Inferior parietal cortex (tissue), 1 donor: ENCODE measurements at regions not wholly inside any gene's neighbourhood (a gene's known extent, or its start where the extent isn't known, plus 50 kb on each side); places are given as distances from the start of the nearest gene placed in this dataset.
"Not testable (repeated sequence)": the region's sequence is repeated elsewhere in the genome, so short reads cannot be mapped to it uniquely, and the experiment has no call there.

ENCODE experiments used
- DNase-seq: peaks from one replicate; pipeline ENCODE4 v3.0.0-alpha.2; 2016; ENCODE audit errors: extremely low spot score

DNA sequence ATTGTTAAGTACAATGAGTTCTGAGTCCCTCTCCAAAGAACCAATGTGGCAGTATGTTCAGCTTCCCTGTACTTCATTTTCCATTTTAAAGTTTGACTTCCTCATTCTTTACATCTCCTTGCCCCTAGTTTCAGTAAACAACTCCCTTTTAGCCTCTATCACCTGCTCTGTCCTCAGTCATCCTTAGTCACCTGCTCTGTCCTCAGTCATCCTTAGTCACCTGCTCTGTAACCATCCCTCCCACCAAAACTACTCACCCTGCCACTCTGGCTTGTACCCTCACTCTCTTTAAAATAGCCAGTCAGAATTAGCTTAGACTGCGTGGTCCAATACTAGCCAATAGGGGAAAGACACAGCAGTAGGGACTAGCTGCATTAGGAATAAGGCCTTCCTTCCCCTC is 259.9 kb upstream of the TBL1XR1 start:
- DNase-seq, result not testable (repeated sequence)

DNA sequence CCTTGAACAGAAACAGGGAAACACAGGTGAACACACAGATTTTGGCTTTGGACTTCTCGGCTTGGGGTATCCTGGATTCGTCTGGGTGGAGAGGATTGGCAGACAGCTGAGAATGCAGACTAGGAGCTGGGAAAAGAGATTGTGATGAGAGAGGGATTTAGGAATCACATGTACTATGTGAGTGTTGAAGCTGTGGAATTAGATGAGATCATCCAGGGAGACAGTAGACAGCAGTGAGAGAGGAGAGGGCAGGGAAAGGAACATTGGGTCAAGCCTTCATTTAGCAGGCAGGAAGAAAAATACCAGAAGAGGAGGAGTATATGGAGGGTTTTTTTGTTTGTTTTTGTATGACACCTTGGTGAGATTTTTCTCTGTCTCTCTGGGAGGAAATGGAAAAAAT is 262.1 kb upstream of the TBL1XR1 start:
- DNase-seq, result no peak

DNA sequence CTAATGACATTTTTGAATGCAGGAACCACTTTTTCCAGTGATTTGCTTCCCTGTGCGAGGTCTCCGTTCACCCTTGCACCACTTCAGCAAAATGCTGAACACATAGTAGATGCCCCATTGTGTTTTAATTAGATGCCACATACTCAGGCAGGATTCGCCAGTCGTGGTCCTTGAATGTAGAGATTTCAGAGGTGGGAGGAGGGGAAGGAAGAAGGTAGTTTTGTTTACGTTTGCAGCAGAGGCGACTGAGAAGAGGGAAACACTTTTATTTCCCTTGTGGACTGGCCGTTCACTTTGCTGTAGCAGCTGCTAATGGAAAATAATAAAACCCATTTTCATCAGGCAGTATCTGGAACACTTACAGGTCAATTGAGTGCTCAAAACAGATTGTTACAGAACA is 262.8 kb upstream of the TBL1XR1 start:
- DNase-seq, result no peak

DNA sequence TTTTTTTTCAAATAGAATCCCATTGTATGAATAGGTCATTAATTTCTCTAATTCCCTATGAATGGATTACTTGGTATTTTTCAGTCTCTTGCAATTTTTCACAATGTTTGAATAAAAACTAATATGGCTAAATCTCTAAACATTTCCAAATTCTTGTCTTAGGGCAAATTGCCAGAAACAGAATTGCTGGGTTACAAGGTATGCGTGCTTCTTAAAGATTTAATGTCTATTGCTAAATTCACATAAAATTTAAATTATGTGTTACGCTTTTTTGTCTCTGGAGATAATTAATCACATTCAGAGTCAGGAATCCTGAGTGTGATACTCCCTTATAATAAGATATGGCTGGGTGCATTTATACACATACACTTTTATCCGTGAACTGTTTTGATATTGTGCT is 264.5 kb upstream of the TBL1XR1 start:
- DNase-seq, result no peak

DNA sequence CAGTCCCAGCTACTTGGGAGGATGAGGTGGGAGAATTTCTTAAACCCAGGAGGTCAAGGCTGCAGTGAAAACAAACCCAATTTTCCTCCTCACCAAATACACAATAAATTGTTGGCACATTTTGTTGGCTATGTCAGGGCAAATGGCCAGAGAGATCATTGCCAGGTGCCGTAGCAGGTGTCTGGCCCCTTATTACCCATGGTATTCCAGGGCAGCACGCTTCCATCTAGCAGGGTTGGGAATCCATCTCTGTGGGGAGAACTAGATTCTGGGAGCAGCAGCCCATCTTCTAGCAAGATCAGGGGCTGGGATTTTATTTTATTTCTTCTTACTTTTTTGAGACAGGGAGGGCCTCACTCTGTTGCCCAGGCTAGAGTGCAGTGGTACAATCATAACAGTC is 266.1 kb upstream of the TBL1XR1 start:
- not testable (repeated sequence) for DNase-seq

DNA sequence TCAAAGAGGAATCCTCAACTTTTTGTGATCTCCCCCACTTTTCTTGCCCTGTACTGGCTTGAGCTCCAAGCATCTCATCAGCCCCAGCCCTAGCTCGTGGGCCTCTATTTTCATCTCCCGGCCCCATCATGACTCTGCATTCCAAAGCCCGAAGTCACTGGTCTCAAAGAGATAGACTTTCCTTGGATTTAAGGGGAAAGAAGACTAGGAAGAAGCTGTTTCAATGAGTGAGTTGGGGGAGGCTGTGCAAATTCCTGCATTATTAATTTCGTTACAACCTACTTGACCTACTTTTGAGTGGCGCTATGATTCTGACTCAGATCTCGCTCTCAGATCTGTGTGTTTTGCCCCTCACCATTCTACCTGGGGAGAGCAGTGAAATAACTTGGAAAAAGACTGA is 266.6 kb upstream of the TBL1XR1 start:
- DNase-seq, result no peak

DNA sequence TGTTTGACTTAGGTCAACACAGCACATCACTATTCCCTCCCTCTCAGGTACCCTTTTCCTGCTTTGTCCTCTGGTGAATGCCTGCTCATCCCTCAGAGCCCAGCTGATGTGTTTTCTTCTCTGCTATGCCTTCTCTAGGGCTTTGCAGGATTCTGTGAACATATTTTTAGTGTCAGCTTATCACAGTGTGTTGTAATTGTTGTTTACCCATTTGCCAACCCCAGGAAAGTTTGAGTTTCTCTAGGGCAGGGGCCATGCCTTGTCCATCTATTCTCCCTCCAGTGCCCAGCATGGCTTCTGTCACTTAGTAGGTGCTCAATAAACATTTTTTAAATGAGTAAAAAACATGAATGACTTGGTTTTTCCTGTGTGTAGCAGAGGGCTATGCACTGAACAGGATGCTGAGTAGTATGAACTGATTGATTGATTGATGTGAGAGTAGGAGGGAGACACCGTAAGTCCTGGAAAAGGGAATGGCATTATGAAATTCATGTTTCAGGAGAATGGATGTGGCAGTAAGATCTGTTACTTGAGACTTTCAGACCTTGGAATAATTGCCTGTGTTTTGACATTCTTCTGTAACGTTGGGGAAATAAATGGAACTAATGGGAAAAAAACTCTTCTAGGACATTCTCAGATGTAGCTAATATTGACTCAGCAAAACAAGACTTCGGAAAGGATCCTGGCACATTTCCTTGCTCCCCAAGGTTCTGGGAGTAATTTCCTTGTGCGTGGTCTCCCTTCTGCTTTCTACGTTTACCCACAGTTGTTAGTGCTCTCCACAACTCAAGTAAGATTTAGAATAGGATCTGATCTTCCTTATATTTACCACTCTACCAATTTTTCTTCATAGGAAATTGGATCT is 267.3 kb upstream of the TBL1XR1 start:
- DNase-seq, result no peak

DNA sequence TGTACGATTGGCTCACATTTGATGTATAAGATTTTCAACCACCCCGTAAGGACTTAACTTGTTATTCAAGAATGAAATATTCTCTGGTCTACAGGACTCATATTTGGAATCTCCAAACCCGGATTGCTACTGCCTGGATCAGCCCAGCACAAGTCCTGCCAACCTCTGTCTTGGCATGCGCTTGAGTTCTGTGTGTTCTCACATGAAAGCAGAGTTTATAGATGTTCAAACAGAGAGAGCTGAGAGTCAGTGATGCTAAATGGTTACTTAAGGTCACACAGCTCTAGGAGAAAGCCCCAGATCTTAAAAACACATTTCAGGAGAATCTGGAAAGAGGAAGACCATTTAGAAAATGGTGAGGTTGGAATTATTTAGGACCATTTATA is 268.0 kb upstream of the TBL1XR1 start:
- DNase-seq, result no peak

DNA sequence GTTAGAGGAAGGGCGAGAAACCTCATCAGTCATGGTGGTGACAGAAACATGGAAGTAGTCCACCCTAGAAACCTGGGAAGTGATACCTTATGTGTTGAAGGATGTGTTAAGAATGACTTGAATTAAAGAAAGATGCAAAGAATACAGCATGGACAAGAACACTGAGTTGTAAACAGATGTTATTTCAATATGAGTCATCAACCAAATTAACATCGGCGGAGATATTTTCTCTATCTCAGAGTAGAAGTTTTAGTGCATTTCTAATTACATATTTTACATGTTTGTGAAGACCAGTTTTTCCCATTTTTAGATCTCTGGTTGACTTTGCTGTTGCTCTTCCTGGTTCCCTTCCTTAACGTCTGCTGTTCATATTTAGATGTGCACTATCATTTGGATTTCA is 268.8 kb upstream of the TBL1XR1 start:
- DNase-seq, result no peak

DNA sequence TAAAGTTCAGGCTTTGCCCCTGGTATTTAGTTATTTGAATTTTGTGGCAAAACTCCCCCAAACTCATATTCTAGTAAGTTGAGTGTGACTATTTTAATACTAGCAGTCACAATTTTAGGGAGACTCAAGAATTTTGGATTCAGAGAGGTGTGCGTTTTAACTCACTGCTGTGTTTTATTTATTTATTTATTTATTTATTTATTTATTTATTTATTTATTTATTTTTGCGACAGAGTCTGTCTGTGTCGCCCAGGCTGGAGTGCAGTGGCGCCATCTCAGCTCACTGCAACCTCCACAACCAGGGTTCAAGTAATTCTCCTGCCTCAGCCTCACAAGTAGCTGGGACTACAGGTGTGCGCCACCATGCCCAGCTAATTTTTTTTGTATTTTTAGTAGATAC is 269.3 kb upstream of the TBL1XR1 start:
- not testable (repeated sequence) for DNase-seq

DNA sequence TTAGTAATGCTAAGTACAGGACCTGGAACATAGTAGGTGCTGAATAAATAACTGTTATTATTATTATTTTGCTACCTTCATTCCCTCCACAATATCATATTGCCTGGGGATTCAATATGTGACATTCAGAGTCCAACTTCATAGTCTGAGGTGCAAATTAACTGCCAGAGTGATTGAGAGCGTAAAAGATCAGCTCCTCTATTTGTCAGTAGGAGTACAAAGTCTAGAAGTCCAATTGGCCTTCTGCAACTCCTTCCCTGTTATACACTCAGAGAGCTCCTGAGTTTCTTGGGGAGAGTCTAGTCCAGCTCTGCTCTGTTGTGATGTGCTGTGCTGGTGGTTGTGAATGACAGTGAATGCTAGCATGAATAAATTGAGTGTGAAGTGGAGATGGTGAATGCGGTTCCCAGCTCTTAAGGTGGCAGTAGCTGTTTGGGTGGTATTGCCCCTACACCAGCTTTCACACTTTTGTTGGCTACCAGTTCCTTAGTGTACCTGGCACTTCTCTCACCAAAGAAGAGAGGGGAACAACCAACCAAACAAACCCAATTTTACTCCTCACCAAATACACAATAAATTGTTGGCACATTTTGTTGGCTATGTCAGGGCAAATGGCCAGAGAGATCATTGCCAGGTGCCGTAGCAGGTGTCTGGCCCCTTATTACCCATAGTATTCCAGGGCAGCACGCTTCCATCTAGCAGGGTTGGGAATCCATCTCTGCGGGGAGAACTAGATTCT is 270.1 kb upstream of the TBL1XR1 start:
- no peak for DNase-seq

DNA sequence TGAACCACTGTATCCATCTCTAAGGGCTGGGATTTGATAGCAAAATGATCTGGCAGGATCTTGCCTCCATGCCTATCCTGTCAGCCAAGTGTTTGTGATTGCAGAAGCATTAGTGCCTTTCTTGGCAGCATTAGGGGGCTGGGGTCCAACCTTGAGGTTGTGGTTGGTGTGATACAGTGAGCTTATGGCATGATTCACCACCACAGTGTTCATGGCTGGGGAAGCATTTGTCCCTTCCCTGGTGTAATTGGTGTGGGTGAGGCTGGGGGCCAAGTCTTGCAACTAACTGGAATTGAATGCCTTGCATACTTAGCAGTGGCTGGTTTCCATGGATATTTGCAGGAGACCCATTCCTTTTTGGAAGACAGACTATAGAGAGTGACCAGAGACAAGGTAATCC is 271.0 kb upstream of the TBL1XR1 start:
- no peak for DNase-seq

DNA sequence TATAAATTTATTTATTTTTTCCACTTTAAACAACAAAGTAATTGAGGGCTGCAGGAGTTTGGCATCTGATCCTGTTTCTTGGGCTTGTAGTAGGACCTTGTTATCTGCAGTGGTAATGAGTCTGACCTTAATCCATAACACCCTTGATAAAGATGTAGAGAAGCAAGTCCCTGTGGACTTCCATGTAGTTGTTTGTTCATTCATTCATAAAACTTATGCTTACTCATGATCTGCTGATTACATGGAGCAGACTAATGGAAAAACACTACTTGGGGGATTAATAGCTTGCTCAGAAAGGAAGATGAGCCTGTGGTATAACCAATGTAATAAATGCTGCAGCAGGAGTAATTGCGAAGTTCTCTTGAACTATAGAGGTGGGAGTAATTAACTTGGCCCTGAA is 271.5 kb upstream of the TBL1XR1 start:
- no peak for DNase-seq

DNA sequence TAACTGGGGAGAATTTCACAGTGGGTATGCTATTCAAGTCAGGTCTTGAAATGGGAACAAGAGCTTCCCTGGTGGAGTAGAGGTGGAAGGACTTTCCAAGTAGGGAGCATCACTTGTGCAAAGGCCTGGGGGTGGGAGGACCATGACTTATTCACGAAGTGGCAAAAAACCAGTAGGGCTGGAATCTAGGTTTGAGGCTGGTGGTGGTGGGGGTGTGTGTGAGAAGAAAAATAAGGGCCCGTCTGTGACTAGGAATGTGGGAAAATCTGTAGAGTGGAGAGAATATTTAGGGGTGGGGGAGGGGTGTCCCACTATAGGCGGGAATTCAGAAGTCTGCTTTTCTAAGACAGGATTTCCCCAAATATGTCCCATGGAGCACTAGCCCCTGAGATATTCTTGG is 271.9 kb upstream of the TBL1XR1 start:
- DNase-seq, result no peak

DNA sequence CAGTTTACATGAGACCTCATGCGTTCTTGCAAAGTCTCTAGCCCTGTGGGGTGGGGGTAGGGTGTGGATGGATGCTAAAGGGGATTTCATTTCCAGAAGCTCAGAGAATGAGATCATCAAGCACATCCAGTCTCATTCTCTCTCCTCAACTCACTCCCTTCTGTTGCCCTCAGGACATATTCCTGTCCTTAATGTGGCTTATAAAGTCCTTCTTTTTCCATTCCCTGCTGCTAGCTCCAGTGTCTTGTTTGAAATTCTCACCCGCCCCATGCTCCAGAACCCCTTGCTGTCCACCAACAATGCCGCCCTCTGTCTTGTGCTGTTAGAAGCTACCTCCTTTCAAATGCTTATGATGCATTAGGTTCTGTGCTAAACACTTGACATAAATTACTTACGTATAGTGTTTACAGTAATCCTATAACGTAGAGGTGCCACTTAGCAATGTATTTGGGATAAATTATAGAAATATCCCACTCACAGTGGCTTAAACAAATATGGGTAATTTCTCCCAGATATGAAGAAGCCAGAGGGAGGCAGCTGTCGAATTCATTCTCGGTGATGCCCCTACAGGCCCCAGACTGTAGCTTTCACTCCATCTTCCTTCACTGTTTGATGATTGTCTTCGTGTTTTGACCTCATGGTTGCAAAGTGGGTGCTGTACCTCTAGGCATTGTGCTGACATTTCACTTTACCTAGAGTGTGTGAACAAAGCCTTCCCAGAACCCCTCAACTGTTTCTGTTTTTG is 273.1 kb upstream of the TBL1XR1 start:
- DNase-seq, result no peak

DNA sequence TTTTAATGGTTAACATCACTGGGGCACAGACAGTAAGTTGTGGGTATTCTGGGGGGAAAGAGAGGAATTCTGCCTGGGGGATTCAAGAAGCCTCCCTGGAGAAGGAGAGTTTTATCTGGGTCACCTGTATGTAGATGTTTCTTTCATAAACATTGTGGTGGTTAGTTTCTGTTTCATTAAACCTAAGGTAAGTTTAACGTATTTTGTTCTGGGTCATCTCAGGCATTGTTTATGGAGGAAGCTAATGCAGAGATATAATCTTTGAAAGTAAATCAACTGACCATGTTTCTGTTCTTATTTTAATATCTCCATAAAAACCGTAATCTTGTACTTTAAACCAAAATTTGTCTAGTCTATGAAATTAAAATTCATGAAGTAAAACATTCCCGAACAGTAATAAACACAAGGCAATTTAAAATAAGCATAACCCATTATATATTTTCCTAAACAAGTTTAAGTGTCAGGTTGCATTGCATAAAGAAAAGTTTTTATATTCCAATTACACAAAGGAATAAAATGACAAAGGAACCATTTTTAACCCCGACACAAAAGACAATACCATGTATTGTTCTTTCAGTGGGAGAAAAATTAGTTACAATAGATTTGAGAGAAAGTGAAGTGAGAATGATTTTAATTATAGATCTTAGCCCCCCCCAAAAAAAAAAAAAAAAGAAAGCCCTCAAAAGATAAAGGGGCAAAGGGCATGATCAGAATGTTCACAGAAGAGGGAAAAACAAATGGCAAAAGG is 274.6 kb upstream of the TBL1XR1 start:
- DNase-seq, result no peak

DNA sequence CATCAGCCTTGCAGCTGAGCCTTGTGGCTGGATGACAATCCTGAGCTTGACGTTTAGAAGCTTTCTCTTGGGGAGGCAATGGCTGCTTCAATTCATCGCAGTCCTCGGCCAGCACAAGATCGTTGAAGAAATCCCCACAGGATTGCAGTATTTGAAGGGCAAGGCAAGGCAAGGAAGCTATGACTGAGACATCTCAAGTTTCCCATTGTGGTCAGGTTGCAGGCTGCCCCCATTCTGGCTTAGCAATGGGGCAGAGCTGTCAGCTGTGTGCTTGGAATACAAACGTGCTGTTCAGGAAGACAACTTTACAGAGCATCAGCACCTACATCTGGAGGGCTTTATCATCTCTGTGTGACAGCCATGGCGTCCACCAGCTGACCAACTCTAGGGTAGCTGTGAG is 275.9 kb upstream of the TBL1XR1 start:
- no peak for DNase-seq

DNA sequence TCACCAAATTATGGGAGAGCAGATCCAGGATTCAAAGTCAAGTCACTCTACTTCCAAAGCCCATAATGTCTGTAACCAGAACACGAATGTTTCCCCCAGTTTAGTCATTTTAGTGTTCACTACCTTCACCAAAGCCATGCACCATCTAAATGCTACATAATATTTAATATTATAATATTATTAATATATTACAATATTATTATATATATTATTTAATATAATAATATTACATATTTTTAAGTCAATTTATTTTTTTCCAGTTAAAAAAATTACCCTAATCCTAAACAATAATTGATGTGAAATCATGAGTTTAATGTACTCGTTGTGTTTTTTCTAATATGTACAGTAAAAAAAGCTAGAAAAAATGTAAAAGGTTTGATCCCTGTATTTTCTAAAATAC is 276.6 kb upstream of the TBL1XR1 start:
- no peak for DNase-seq

DNA sequence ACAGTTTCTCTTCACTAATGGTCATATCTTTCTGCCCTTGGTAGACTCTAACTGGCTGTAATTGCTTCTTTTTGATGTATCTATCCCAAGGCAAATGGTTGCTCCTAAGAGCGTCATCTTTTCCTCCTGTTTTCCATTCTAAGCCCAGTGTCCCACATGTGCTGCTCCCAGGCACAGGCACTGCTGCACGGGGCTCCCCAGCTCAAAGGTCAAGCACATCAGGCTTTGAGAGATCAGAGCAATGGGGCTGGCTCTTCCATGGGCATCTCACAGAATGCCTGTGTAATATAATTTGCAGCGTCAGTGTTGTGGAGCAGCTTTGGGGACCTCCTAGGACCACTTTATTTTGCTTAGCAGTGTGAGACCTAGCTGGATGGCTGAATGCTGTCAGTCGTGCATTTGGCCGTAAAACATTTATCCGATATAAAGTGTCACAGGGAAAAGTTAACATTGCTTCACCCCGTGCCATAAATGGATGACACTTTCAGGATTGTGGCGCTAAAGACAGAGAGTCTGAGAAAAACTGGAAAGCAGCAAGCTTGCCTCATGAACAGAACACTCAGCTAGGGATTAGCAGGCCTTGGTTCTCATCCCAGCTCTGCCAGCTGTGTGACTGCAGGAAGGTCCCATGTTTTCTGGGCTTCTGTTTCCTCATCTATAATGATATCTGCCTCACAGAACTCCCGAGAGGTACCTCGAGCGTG is 277.5 kb upstream of the TBL1XR1 start:
- DNase-seq, result no peak

DNA sequence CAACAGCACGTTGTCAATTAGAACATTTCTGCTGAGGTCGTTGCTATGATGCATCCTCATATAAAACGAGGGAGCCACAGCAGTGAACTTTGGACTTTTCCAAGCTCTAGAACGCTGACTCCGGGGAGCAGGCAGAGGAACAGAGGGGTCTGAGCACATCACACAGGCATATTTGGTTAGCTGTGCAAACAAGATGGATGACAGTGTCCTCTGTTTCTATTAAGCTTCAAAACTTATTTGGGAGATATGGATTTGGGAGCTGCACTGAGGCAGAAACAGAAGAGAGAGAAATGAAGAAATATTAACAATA is 278.0 kb upstream of the TBL1XR1 start:
- DNase-seq, result no peak

DNA sequence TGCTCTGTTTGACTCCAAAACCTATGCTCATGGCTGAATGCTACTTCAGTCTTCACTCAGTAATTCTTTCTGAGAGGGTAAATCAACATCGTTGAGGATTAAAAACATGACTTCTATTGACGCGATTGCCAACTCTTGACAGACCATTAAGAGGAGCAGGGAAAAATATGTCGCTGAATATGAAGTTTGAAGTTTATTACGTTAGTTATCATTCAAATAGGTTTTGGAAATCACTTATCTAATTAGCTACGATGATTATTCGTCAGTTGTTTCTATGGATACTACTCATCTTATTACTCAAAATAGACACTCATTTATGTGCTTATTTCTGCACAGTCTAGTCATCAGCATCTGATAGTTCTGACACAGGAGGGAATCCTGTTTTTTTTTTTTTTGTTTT is 279.2 kb upstream of the TBL1XR1 start:
- DNase-seq, result no peak
